ENCODE measurements at regions not wholly inside any gene's neighbourhood (a gene's known extent, or its start where the extent isn't known, plus 50 kb on each side); places are given as distances from the start of the nearest gene placed in this dataset.

GRCh38 chr19:30228113-30228834 lies 143.9 kb upstream of the ZNF536 start:
- Histone ChIP-seq H3K4me1 (peaks cover 0 to 50% (median 15%) of the 10 kb centered on the region in 12 donors), H3K4me3 (peak overlapping the region; percentile 41 to 69 (median 56)), H3K9me3 (no peaks in the 10 kb centered on the region), H3K27me3 (peaks cover 3 to 77% (median 47%) of the 10 kb centered on the region in 9 donors), H3K36me3 (no peaks in the 10 kb centered on the region), H3K27ac (peak overlapping the region in 6 of 12 donors; percentile 35 to 82 (median 70))
- no peak for DNase-seq
- ATAC-seq, result peak in 2 of 4 donors; percentile 17 to 46
- TF ChIP-seq CTCF (IDR thresholded peaks at IDR 0.05) (no peak), POLR2A (IDR thresholded peaks at IDR 0.05) (no peak)
- intact Hi-C loops (cut with DNase I), result loop anchor here in 7 of 10 donors (5.0 to 10.0 kb wide), 6 partner anchors 177 to 427 kb away; no protein-coding TSS in a partner anchor
- 0 to 1% (median 1%) methylated on average over 55 to 62 of the region's 62 CpGs for WGBS, 4 donors

- peaks cover 0 to 46% (median 15%) of the 10 kb centered on the region in 12 donors for H3K4me1 ChIP-seq
- intact Hi-C loops (cut with DNase I), result loop anchor here in 7 of 10 donors (5.0 to 10.0 kb wide), 6 partner anchors 176 to 426 kb away; no protein-coding TSS in a partner anchor
- H3K9me3 ChIP-seq, result no peaks in the 10 kb centered on the region
- no peaks in the 10 kb centered on the region for H3K36me3 ChIP-seq
- peak overlapping the region in 6 of 12 donors; percentile 15 to 82 (median 70) for H3K27ac ChIP-seq
- WGBS, 4 donors, result 2 to 9% (median 3%) methylated on average over 10 to 35 of the region's 35 CpGs
- TF ChIP-seq CTCF (IDR thresholded peaks at IDR 0.05), result no peak
- no peak for DNase-seq
- H3K27me3 ChIP-seq, result peaks cover 0 to 74% (median 43%) of the 10 kb centered on the region in 9 donors
- ATAC-seq, result peak in 1 of 4 donors; percentile 14
- H3K4me3 ChIP-seq, result peak overlapping the region; percentile 23 to 69 (median 56)
Measured at GRCh38 chr19:30228835-30229524, 143.2 kb upstream of the ZNF536 start.

DNA sequence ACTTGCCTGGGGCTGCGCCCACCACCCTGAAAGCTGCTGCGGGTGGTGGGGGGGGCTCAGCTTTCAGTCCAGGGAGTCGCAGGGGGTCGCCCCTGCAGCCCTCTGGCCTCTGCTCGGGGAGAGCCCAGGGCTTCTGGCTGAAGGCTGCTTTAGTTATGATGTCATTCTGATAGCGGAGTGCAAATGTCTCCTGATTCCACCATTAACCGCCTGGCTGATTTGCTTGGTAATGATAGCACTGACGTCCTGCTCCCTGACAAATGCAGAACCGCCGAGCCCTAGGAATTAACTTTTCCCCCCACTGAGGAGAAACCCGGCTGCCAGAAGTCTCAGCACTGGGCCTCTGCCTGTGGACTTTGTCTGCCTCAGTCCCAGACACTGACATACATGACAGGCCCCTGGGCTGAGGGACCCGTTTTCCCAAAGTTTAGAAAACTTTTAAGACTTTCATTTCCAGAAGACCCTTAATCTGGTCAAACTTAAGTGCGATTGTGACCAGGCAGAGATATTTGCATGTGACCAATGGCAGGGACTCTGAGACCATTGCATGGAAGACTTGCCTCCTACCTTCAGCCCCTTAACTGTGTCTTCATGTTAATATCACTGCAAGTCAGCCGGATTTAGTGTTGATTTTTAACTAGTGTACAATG lies 142.5 kb upstream of the ZNF536 start:
- Histone ChIP-seq H3K27ac (peak overlapping the region in 6 of 12 donors; percentile 15 to 82 (median 70)), H3K9me3 (no peaks in the 10 kb centered on the region), H3K36me3 (no peaks in the 10 kb centered on the region), H3K27me3 (peaks cover 0 to 68% (median 42%) of the 10 kb centered on the region in 9 donors), H3K4me3 (peak overlapping the region in 10 of 12 donors; percentile 45 to 69 (median 58)), H3K4me1 (peaks cover 0 to 46% (median 15%) of the 10 kb centered on the region in 12 donors)
- DNase-seq, result no peak
- TF ChIP-seq POLR2A (IDR thresholded peaks at IDR 0.05) (no peak), CTCF (IDR thresholded peaks at IDR 0.05) (no peak)
- intact Hi-C loops (cut with DNase I), result loop anchor here in 8 of 10 donors (5.0 to 10.0 kb wide), 6 partner anchors 175 to 425 kb away; no protein-coding TSS in a partner anchor
- ATAC-seq, result peak in 3 of 4 donors; percentile 10 to 58 (median 37)
- WGBS, 4 donors, result 26 to 32% (median 29%) methylated on average over 13 to 14 of the region's 14 CpGs

Data from heart left ventricle (tissue), 16 donors.